Gastrocnemius medialis (tissue), 4 donors: ENCODE measurements at regions not wholly inside any gene's neighbourhood (a gene's known extent, or its start where the extent isn't known, plus 50 kb on each side); places are given as distances from the start of the nearest gene placed in this dataset.

Source experiments
- ATAC-seq, 2 donors: fragments of 150-250 bp; one replicate each; pipeline ENCODE4 v1.9.1; 2016
- DNase-seq, 2 donors: peaks; one replicate each; pipeline ENCODE4 v3.0.0-alpha.2; 2019
- H3K27ac ChIP-seq, 4 donors: fragments of 200-600 bp; sonication (generic); 1 replicate in 1 of 4; 2 replicates in 3 of 4; pipeline ENCODE4 v1.5.1; 2016 to 2018; ENCODE audit warnings: mild to moderate bottlenecking in 2 of 4, moderate library complexity in 1 of 4
- H3K27me3 ChIP-seq, 3 donors: fragments of 200-600 bp; sonication (generic) in 2 of 3; 1 replicate in 1 of 3; 2 replicates in 2 of 3; pipeline versions ENCODE4 v1.5.1 to v1.6.0; 2016 to 2019; ENCODE audit warnings: mild to moderate bottlenecking in 1 of 3, moderate library complexity in 1 of 3
- H3K36me3 ChIP-seq, 2 donors: fragments of 200-600 bp; sonication (generic) in 1 of 2; one replicate each; pipeline ENCODE4 v1.5.1; 2017 to 2018
- H3K4me1 ChIP-seq, 2 donors: fragments of 200-600 bp; sonication (generic) in 1 of 2; one replicate each; pipeline ENCODE4 v1.5.1; 2016 to 2017; ENCODE audit warnings: mild to moderate bottlenecking in 2 of 2
- H3K4me3 ChIP-seq, 4 donors: fragments of 200-600 bp; sonication (generic) in 3 of 4; 1 replicate in 1 of 4; 2 replicates in 3 of 4; pipeline ENCODE4 v1.5.1; 2016 to 2019; ENCODE audit warnings: mild to moderate bottlenecking in 2 of 4
- H3K9me3 ChIP-seq, 3 donors: fragments of 200-600 bp; sonication (generic) in 2 of 3; 1 replicate in 1 of 3; 2 replicates in 2 of 3; pipeline ENCODE4 v1.5.1; 2016 to 2019
- CTCF ChIP-seq, 5 experiments: fragments of 450-650 bp in 3 of 5; fragments of 200-600 bp in 2 of 5; sonication (generic) in 2 of 5; IDR thresholded peaks in 4 of 5; conservative IDR thresholded peaks in 1 of 5; 1 replicate in 4 of 5; 2 replicates in 1 of 5; pipeline ENCODE4 v1.5.1; 2016 to 2019; ENCODE audit warnings: antibody characterized with exemption in 5 of 5, mild to moderate bottlenecking in 3 of 5, moderate library complexity in 3 of 5
- POLR2A ChIP-seq, 2 donors: fragments of 450-650 bp; IDR thresholded peaks; one replicate each; pipeline ENCODE4 v1.6.1; 2017; ENCODE audit warnings: antibody characterized with exemption in 2 of 2, mild to moderate bottlenecking in 2 of 2, moderate library complexity in 2 of 2
- in situ Hi-C, 4 donors: fragments of 200-750 bp; cut with MboI; loops; one replicate each; pipeline versions ENCODE4 v1.15.0 to v1.8.0; 2017; ENCODE audit warnings: low sequenced_read_pairs in 4 of 4
- intact Hi-C: fragments of 100-400 bp; cut with DNase I; formaldehyde crosslinking; loops from one replicate; pipeline ENCODE4 v1.15.1; 2023; ENCODE audit warnings: low total_unique reads

DNA sequence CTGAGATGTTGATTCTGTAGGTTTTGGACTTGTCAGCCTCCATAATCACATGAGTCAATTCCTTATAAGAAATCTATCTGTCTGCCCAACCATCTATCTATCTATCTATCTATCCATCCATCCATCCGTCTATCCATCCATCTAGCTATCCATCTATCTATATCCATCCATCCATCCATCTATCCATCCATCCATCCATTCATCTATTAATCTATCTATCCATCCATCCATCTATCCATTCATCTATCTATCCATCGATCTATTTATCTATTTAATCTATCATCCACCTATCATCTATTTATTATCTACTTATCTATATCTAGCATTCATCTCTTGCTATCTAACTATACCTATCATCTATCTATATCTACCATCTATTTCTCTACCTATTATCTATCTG lies 357.2 kb upstream of the ZNF507 start:
- no peaks in the 10 kb centered on the region for H3K27me3 ChIP-seq
- ATAC-seq, result no peak
- no peak for DNase-seq

GRCh38 chr19:31991984-31992655 lies 353.3 kb upstream of the ZNF507 start:
- H3K9me3 ChIP-seq, result no peaks in the 10 kb centered on the region
- in situ Hi-C loops, result no loop called here
- DNase-seq (no peak), ATAC-seq (no peak)
- TF ChIP-seq CTCF (IDR thresholded peaks at IDR 0.05 in 4 of 5, conservative IDR thresholded peaks at IDR 0.05 in 1 of 5) (no peak), POLR2A (IDR thresholded peaks at IDR 0.05) (no peak)
- H3K27ac ChIP-seq, result no peak overlapping the region
- H3K27me3 ChIP-seq, result no peaks in the 10 kb centered on the region
- H3K4me3 ChIP-seq, result no peak overlapping the region
- no peaks in the 10 kb centered on the region for H3K36me3 ChIP-seq
- intact Hi-C loops, result no loop called here
- no peaks in the 10 kb centered on the region for H3K4me1 ChIP-seq

More for the DNA sequence above, 357.2 kb upstream of the ZNF507 start:
- Histone ChIP-seq H3K4me3 (no peak overlapping the region), H3K36me3 (no peaks in the 10 kb centered on the region), H3K9me3 (no peaks in the 10 kb centered on the region), H3K27ac (no peak overlapping the region), H3K4me1 (no peaks in the 10 kb centered on the region)
- intact Hi-C loops, result no loop called here
- TF ChIP-seq POLR2A (IDR thresholded peaks at IDR 0.05) (no peak), CTCF (IDR thresholded peaks at IDR 0.05 in 4 of 5, conservative IDR thresholded peaks at IDR 0.05 in 1 of 5) (no peak)
- in situ Hi-C loops, result no loop called here

- in situ Hi-C loops, result no loop called here
- intact Hi-C loops, result no loop called here
- no peaks in the 10 kb centered on the region for H3K9me3 ChIP-seq
Observed at GRCh38 chr19:31992750-31993149, 352.7 kb upstream of the ZNF507 start.

DNA sequence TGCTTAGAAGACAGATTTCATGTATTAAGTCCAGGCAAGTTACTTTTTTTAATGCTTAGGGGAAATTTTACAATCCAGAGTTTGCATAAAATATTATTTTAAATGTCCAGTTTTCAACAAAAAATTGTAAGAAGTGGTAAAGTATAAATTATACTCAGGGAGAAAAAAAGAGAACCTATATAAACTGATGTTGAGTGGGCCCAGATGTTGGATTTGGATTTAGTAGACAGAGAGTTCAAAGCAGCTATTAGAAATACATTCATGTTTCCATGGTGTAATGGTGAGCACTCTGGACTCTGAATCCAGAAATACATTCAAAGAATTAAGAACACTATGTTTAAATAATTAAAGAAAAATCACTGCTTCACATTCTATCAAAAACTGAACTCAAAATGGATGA lies 349.9 kb upstream of the ZNF507 start:
- ATAC-seq (no peak), DNase-seq (no peak)
- Histone ChIP-seq H3K27ac (no peak overlapping the region), H3K4me3 (no peak overlapping the region), H3K27me3 (no peaks in the 10 kb centered on the region), H3K36me3 (no peaks in the 10 kb centered on the region), H3K4me1 (no peaks in the 10 kb centered on the region), H3K9me3 (peaks cover 0 to 5% (median 0%) of the 10 kb centered on the region in 3 donors)
- intact Hi-C loops (no loop called here), in situ Hi-C loops (no loop called here)
- TF ChIP-seq POLR2A (IDR thresholded peaks at IDR 0.05) (no peak), CTCF (IDR thresholded peaks at IDR 0.05 in 4 of 5, conservative IDR thresholded peaks at IDR 0.05 in 1 of 5) (no peak)

More at GRCh38 chr19:31992750-31993149, 352.7 kb upstream of the ZNF507 start:
- Histone ChIP-seq H3K27ac (no peak overlapping the region), H3K4me1 (no peaks in the 10 kb centered on the region), H3K4me3 (no peak overlapping the region), H3K36me3 (no peaks in the 10 kb centered on the region), H3K27me3 (no peaks in the 10 kb centered on the region)
- no peak for DNase-seq
- ATAC-seq, result no peak
- TF ChIP-seq POLR2A (IDR thresholded peaks at IDR 0.05) (no peak), CTCF (IDR thresholded peaks at IDR 0.05 in 4 of 5, conservative IDR thresholded peaks at IDR 0.05 in 1 of 5) (no peak)

DNA sequence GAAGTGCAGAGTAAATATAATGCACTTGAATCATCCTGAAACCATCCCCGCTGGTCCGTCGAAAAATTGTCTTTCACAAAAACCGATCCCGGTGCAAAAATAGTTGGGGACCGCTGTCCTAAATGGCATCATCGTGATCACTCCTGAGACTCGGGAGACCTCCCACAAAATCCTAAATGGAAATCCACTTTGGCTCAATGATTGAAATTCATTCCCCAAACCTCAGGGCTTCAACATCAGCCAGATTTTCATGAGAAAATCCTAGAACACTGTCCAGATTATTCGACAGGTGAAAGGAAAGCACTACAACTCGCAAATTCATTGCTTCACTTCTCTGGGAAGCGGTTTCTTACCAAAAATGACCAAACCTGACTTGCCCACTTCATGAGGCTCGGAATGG lies 335.3 kb upstream of the ZNF507 start:
- Histone ChIP-seq H3K36me3 (no peaks in the 10 kb centered on the region), H3K4me3 (no peak overlapping the region), H3K27me3 (no peaks in the 10 kb centered on the region), H3K9me3 (no peaks in the 10 kb centered on the region), H3K4me1 (no peaks in the 10 kb centered on the region), H3K27ac (no peak overlapping the region)
- ATAC-seq (no peak), DNase-seq (no peak)
- TF ChIP-seq CTCF (IDR thresholded peaks at IDR 0.05 in 4 of 5, conservative IDR thresholded peaks at IDR 0.05 in 1 of 5) (no peak), POLR2A (IDR thresholded peaks at IDR 0.05) (no peak)
- in situ Hi-C loops (no loop called here), intact Hi-C loops (no loop called here)
